Stimulated activated memory B cell treated with anti-CD40 and anti-IgM and Interleukin-4, amounts not matched to agents 10 μg/mL and 1 μg/mL and 100 μg/mL, for 72 hours (primary cell): ENCODE measurements at regions not wholly inside any gene's neighbourhood (a gene's known extent, or its start where the extent isn't known, plus 50 kb on each side); places are given as distances from the start of the nearest gene placed in this dataset.

ENCODE experiments used
- ATAC-seq: fragments of 150-1000 bp; cut with Tn5 transposase; 2 replicates; pipeline ENCODE4 v1.10.0; 2021
- H3K27ac Mint-ChIP-seq: one replicate; pipeline ENCODE4 v1.8.0; 2022; ENCODE audit warnings: mild to moderate bottlenecking, mixed read lengths
- H3K27me3 Mint-ChIP-seq: one replicate; pipeline ENCODE4 v1.8.0; 2022; ENCODE audit warnings: mixed read lengths
- H3K36me3 Mint-ChIP-seq: one replicate; pipeline ENCODE4 v1.8.0; 2022; ENCODE audit warnings: mixed read lengths
- H3K4me1 Mint-ChIP-seq: one replicate; pipeline ENCODE4 v1.8.0; 2022; ENCODE audit warnings: mixed read lengths
- H3K4me3 Mint-ChIP-seq: one replicate; pipeline ENCODE4 v1.8.0; 2022; ENCODE audit warnings: mild to moderate bottlenecking, moderate library complexity, mixed read lengths
- H3K9me3 Mint-ChIP-seq: one replicate; pipeline ENCODE4 v1.8.0; 2022; ENCODE audit warnings: mixed read lengths

GRCh38 chr1:34640654-34641401 lies 114.0 kb upstream of the GJB5 start:
- no peak overlapping the region for H3K4me3 Mint-ChIP-seq

GRCh38 chr1:34642679-34643078 lies 112.2 kb upstream of the GJB5 start:
- H3K36me3 Mint-ChIP-seq, result no peaks in the 10 kb centered on the region
- peaks cover 17% of the 10 kb centered on the region for H3K27me3 Mint-ChIP-seq
- no peak for ATAC-seq
- H3K9me3 Mint-ChIP-seq, result no peaks in the 10 kb centered on the region
- H3K27ac Mint-ChIP-seq, result no peak overlapping the region
- no peak overlapping the region for H3K4me3 Mint-ChIP-seq
- no peaks in the 10 kb centered on the region for H3K4me1 Mint-ChIP-seq

More at GRCh38 chr1:34640654-34641401, 114.0 kb upstream of the GJB5 start:
- no peaks in the 10 kb centered on the region for H3K36me3 Mint-ChIP-seq
- ATAC-seq, result no peak
- H3K27ac Mint-ChIP-seq, result no peak overlapping the region
- H3K4me1 Mint-ChIP-seq, result no peaks in the 10 kb centered on the region
- H3K27me3 Mint-ChIP-seq, result peaks cover 9% of the 10 kb centered on the region
- H3K9me3 Mint-ChIP-seq, result peaks cover 3% of the 10 kb centered on the region

- Mint-ChIP-seq H3K27ac (no peak overlapping the region), H3K36me3 (no peaks in the 10 kb centered on the region), H3K9me3 (no peaks in the 10 kb centered on the region), H3K27me3 (peaks cover 30% of the 10 kb centered on the region), H3K4me3 (no peak overlapping the region), H3K4me1 (no peaks in the 10 kb centered on the region)
- ATAC-seq, result no peak
These were observed 109.6 kb upstream of the GJB5 start for GRCh38 chr1:34645109-34645688.

- Mint-ChIP-seq H3K4me1 (no peaks in the 10 kb centered on the region), H3K4me3 (no peak overlapping the region), H3K9me3 (no peaks in the 10 kb centered on the region), H3K27ac (no peak overlapping the region), H3K27me3 (peaks cover 29% of the 10 kb centered on the region), H3K36me3 (no peaks in the 10 kb centered on the region)
- ATAC-seq, result no peak
These were observed 108.9 kb upstream of the GJB5 start for GRCh38 chr1:34645919-34646318.

GRCh38 chr1:34648501-34648900 lies 106.3 kb upstream of the GJB5 start:
- ATAC-seq, result no peak
- Mint-ChIP-seq H3K27ac (no peak overlapping the region), H3K9me3 (no peaks in the 10 kb centered on the region), H3K4me3 (no peak overlapping the region), H3K36me3 (no peaks in the 10 kb centered on the region), H3K27me3 (peaks cover 40% of the 10 kb centered on the region), H3K4me1 (no peaks in the 10 kb centered on the region)

GRCh38 chr1:34650090-34650489 lies 104.8 kb upstream of the GJB5 start:
- no peak for ATAC-seq

GRCh38 chr1:34650800-34651199 lies 104.0 kb upstream of the GJB5 start:
- Mint-ChIP-seq H3K36me3 (no peaks in the 10 kb centered on the region), H3K9me3 (no peaks in the 10 kb centered on the region), H3K27me3 (peaks cover 42% of the 10 kb centered on the region), H3K27ac (no peak overlapping the region), H3K4me1 (peaks cover 6% of the 10 kb centered on the region), H3K4me3 (no peak overlapping the region)
- no peak for ATAC-seq

More at GRCh38 chr1:34650090-34650489, 104.8 kb upstream of the GJB5 start:
- H3K4me1 Mint-ChIP-seq, result peaks cover under 1% of the 10 kb centered on the region
- H3K27ac Mint-ChIP-seq, result no peak overlapping the region
- no peaks in the 10 kb centered on the region for H3K9me3 Mint-ChIP-seq
- H3K4me3 Mint-ChIP-seq, result no peak overlapping the region
- H3K36me3 Mint-ChIP-seq, result no peaks in the 10 kb centered on the region
- peaks cover 42% of the 10 kb centered on the region for H3K27me3 Mint-ChIP-seq

GRCh38 chr1:34653110-34653509 lies 101.7 kb upstream of the GJB5 start:
- Mint-ChIP-seq H3K36me3 (no peaks in the 10 kb centered on the region), H3K9me3 (no peaks in the 10 kb centered on the region), H3K4me1 (peaks cover 6% of the 10 kb centered on the region), H3K27ac (no peak overlapping the region), H3K4me3 (no peak overlapping the region), H3K27me3 (peaks cover 30% of the 10 kb centered on the region)
- ATAC-seq, result no peak

- H3K4me1 Mint-ChIP-seq, result peaks cover 6% of the 10 kb centered on the region
- no peaks in the 10 kb centered on the region for H3K36me3 Mint-ChIP-seq
- H3K27me3 Mint-ChIP-seq, result peaks cover 17% of the 10 kb centered on the region
- no peak overlapping the region for H3K27ac Mint-ChIP-seq
- H3K4me3 Mint-ChIP-seq, result no peak overlapping the region
- no peaks in the 10 kb centered on the region for H3K9me3 Mint-ChIP-seq
- ATAC-seq, result no peak
These were observed 99.5 kb upstream of the GJB5 start for GRCh38 chr1:34655206-34655874.

GRCh38 chr1:34655875-34656240 lies 99.0 kb upstream of the GJB5 start:
- Mint-ChIP-seq H3K27ac (no peak overlapping the region), H3K9me3 (no peaks in the 10 kb centered on the region), H3K4me1 (peaks cover 6% of the 10 kb centered on the region), H3K4me3 (no peak overlapping the region), H3K36me3 (no peaks in the 10 kb centered on the region), H3K27me3 (peaks cover 13% of the 10 kb centered on the region)
- ATAC-seq, result no peak

GRCh38 chr1:34656299-34656698 lies 98.5 kb upstream of the GJB5 start:
- peaks cover 13% of the 10 kb centered on the region for H3K27me3 Mint-ChIP-seq
- H3K4me3 Mint-ChIP-seq, result no peak overlapping the region
- ATAC-seq, result no peak
- H3K27ac Mint-ChIP-seq, result no peak overlapping the region
- peaks cover 6% of the 10 kb centered on the region for H3K4me1 Mint-ChIP-seq
- no peaks in the 10 kb centered on the region for H3K9me3 Mint-ChIP-seq
- no peaks in the 10 kb centered on the region for H3K36me3 Mint-ChIP-seq

- Mint-ChIP-seq H3K4me1 (peaks cover 6% of the 10 kb centered on the region), H3K27me3 (peaks cover 13% of the 10 kb centered on the region), H3K36me3 (no peaks in the 10 kb centered on the region), H3K9me3 (no peaks in the 10 kb centered on the region), H3K27ac (no peak overlapping the region), H3K4me3 (no peak overlapping the region)
- no peak for ATAC-seq
These were observed 98.1 kb upstream of the GJB5 start for GRCh38 chr1:34656731-34657130.

GRCh38 chr1:34657266-34657665 lies 97.6 kb upstream of the GJB5 start:
- Mint-ChIP-seq H3K27me3 (peaks cover 13% of the 10 kb centered on the region), H3K9me3 (no peaks in the 10 kb centered on the region), H3K4me3 (no peak overlapping the region), H3K4me1 (peaks cover 6% of the 10 kb centered on the region), H3K36me3 (no peaks in the 10 kb centered on the region), H3K27ac (no peak overlapping the region)
- no peak for ATAC-seq

GRCh38 chr1:34657849-34658248 lies 97.0 kb upstream of the GJB5 start:
- Mint-ChIP-seq H3K4me1 (peaks cover 6% of the 10 kb centered on the region), H3K4me3 (no peak overlapping the region), H3K27ac (no peak overlapping the region), H3K9me3 (no peaks in the 10 kb centered on the region), H3K27me3 (peaks cover 8% of the 10 kb centered on the region), H3K36me3 (no peaks in the 10 kb centered on the region)
- no peak for ATAC-seq

- H3K36me3 Mint-ChIP-seq, result no peaks in the 10 kb centered on the region
- no peaks in the 10 kb centered on the region for H3K9me3 Mint-ChIP-seq
- no peak for ATAC-seq
- H3K27me3 Mint-ChIP-seq, result no peaks in the 10 kb centered on the region
- H3K4me1 Mint-ChIP-seq, result no peaks in the 10 kb centered on the region
- no peak overlapping the region for H3K27ac Mint-ChIP-seq
- no peak overlapping the region for H3K4me3 Mint-ChIP-seq
These were observed 91.8 kb upstream of the GJB5 start for GRCh38 chr1:34663031-34663430.

GRCh38 chr1:34668063-34668462 lies 86.8 kb upstream of the GJB5 start:
- no peak overlapping the region for H3K4me3 Mint-ChIP-seq
- H3K27me3 Mint-ChIP-seq, result peaks cover 14% of the 10 kb centered on the region
- H3K36me3 Mint-ChIP-seq, result no peaks in the 10 kb centered on the region
- H3K4me1 Mint-ChIP-seq, result no peaks in the 10 kb centered on the region
- no peak for ATAC-seq
- peaks cover 12% of the 10 kb centered on the region for H3K9me3 Mint-ChIP-seq
- H3K27ac Mint-ChIP-seq, result no peak overlapping the region
